Body of pancreas (tissue), 4 donors: ENCODE measurements at regions not wholly inside any gene's neighbourhood (a gene's known extent, or its start where the extent isn't known, plus 50 kb on each side); places are given as distances from the start of the nearest gene placed in this dataset.

Source experiments
- ATAC-seq: fragments of 150-250 bp; one replicate; pipeline ENCODE4 v1.9.1; 2016
- DNase-seq, 4 donors: peaks; one replicate each; pipeline ENCODE4 v3.0.0-alpha.2; 2019
- H3K27ac ChIP-seq, 4 donors: fragments of 200-600 bp; sonication (generic); 1 replicate in 3 of 4; 2 replicates in 1 of 4; pipeline versions ENCODE4 v1.5.1 to v1.6.1; 2016 to 2019; ENCODE audit warnings: mild to moderate bottlenecking in 1 of 4, mixed read lengths in 1 of 4, moderate library complexity in 1 of 4
- H3K27me3 ChIP-seq, 2 donors: fragments of 200-600 bp; sonication (generic); one replicate each; pipeline ENCODE4 v1.6.0; 2016; ENCODE audit warnings: mild to moderate bottlenecking in 1 of 2
- H3K36me3 ChIP-seq, 2 donors: fragments of 200-600 bp; sonication (generic); replicated peaks in 1 of 2; 2 replicates each; pipeline ENCODE4 v1.5.1; 2016; ENCODE audit warnings: low read depth in 2 of 2; ENCODE audit not compliant: insufficient read depth in 1 of 2
- H3K4me1 ChIP-seq: fragments of 200-600 bp; sonication (generic); one replicate; pipeline ENCODE4 v1.6.0; 2016
- H3K4me3 ChIP-seq, 2 donors: fragments of 200-600 bp; sonication (generic); 1 replicate in 1 of 2; 2 replicates in 1 of 2; pipeline ENCODE4 v1.5.1; 2016 to 2019
- H3K9me3 ChIP-seq, 3 donors: fragments of 200-600 bp; sonication (generic); 1 replicate in 2 of 3; 2 replicates in 1 of 3; pipeline ENCODE4 v1.5.1; 2016
- POLR2A ChIP-seq, 3 donors: fragments of 450-650 bp; IDR thresholded peaks; one replicate each; pipeline ENCODE4 v1.6.1; 2016; ENCODE audit warnings: antibody characterized with exemption in 3 of 3, mild to moderate bottlenecking in 2 of 3
- WGBS, 2 donors: methylation state at CpG; one replicate each; pipeline ENCODE4 v1.1.5; 2017; 5-methylcytosine and 5-hydroxymethylcytosine counted together
- intact Hi-C: fragments of 100-400 bp; cut with DNase I; formaldehyde crosslinking; loops from one replicate; pipeline ENCODE4 v1.15.1; 2023
- TF ChIP-seq, protein P1 (sequence below), 7 experiments: fragments of 450-650 bp in 4 of 7; fragments of 200-600 bp in 3 of 7; sonication (generic) in 3 of 7; IDR thresholded peaks; one replicate each; pipeline ENCODE4 v1.5.1; 2016 to 2019; ENCODE audit warnings: antibody characterized with exemption in 7 of 7

DNA sequence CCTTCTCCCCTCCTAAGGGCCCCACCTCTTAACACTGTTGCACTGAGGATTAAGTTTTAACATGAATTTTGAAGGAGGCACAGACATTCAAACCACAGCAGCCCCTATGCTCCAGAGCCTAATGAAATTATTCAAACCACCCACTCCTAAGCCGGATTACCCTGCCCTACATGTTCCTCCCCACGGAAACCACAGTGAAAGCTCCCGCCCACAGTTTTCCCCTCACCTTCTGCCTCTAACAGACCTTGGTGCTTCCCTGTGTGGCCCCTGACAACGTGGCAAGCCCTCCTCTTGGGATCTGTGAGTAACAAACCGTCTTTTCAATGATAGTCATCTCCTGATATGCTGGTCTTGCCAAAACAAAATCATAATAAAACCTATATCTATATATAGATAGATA lies 74.8 kb downstream of the RIN2 start:
- TF ChIP-seq POLR2A (IDR thresholded peaks at IDR 0.05): no peak
- TF ChIP-seq, protein P1, sequence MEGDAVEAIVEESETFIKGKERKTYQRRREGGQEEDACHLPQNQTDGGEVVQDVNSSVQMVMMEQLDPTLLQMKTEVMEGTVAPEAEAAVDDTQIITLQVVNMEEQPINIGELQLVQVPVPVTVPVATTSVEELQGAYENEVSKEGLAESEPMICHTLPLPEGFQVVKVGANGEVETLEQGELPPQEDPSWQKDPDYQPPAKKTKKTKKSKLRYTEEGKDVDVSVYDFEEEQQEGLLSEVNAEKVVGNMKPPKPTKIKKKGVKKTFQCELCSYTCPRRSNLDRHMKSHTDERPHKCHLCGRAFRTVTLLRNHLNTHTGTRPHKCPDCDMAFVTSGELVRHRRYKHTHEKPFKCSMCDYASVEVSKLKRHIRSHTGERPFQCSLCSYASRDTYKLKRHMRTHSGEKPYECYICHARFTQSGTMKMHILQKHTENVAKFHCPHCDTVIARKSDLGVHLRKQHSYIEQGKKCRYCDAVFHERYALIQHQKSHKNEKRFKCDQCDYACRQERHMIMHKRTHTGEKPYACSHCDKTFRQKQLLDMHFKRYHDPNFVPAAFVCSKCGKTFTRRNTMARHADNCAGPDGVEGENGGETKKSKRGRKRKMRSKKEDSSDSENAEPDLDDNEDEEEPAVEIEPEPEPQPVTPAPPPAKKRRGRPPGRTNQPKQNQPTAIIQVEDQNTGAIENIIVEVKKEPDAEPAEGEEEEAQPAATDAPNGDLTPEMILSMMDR (IDR thresholded peaks at IDR 0.05): no peak
- WGBS, 2 donors: 66 to 71% methylated on average over 5 of the region's 5 CpGs
- no peak overlapping the region for H3K27ac ChIP-seq
- H3K9me3 ChIP-seq: no peaks in the 10 kb centered on the region
- no peaks in the 10 kb centered on the region for H3K4me1 ChIP-seq
- no peak for DNase-seq
- ATAC-seq: no peak
- no peak overlapping the region for H3K4me3 ChIP-seq
- intact Hi-C loops: no loop called here
- no peaks in the 10 kb centered on the region for H3K27me3 ChIP-seq
- H3K36me3 ChIP-seq: no peaks in the 10 kb centered on the region

DNA sequence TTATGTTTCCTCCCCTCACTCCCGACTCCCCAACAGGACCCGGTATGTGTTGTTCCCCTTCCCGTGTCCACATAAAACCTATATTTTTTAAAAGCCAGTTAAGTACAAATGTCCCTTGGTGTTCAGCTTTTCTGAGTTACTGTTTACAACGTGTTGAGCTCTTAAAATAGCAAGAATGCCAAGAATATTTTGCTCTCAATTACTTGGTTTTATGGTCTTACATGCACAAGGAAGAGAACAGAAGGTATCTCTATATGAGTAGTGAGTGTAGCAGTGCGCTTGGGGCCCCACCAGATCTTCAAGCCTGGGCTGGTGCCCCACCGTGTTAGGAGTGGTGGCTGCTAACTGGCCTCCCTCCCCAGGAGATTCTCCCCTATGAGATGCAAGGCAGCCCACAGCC lies 75.3 kb downstream of the RIN2 start:
- H3K4me3 ChIP-seq: no peak overlapping the region
- intact Hi-C loops: no loop called here
- 71 to 78% methylated on average over 5 to 6 of the region's 6 CpGs for WGBS, 2 donors
- no peaks in the 10 kb centered on the region for H3K9me3 ChIP-seq
- H3K27ac ChIP-seq: no peak overlapping the region
- TF ChIP-seq POLR2A (IDR thresholded peaks at IDR 0.05): no peak
- TF ChIP-seq, protein P1 (IDR thresholded peaks at IDR 0.05): no peak
- ATAC-seq: no peak
- H3K4me1 ChIP-seq: no peaks in the 10 kb centered on the region
- DNase-seq: no peak
- H3K27me3 ChIP-seq: no peaks in the 10 kb centered on the region
- H3K36me3 ChIP-seq: no peaks in the 10 kb centered on the region

DNA sequence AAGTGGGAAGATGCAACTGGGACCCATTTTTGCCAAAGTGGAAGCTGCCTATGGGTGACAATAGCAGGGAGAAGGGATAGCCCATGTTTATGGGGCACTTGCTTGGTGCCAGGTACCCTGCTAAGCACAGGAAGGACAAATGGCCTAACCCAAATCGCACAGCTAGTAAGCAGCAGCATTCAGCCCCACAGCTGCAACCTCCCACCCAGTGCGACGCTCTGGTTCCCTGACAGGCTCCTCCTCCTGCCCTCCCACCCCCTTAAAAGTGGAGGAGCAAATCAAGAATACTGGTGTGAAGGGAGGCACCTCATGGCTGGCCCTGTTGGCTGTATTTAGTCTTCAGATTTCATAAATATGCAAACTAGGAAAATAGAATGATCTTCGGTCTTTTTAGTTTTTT lies 76.2 kb downstream of the RIN2 start:
- Histone ChIP-seq H3K4me3 (no peak overlapping the region), H3K27me3 (no peaks in the 10 kb centered on the region), H3K36me3 (no peaks in the 10 kb centered on the region), H3K4me1 (no peaks in the 10 kb centered on the region), H3K27ac (no peak overlapping the region), H3K9me3 (no peaks in the 10 kb centered on the region)
- intact Hi-C loops: no loop called here
- 87 to 92% methylated on average over 4 of the region's 4 CpGs for WGBS, 2 donors
- no peak for TF ChIP-seq POLR2A (IDR thresholded peaks at IDR 0.05)
- TF ChIP-seq, protein P1 (IDR thresholded peaks at IDR 0.05): no peak
- ATAC-seq (no peak), DNase-seq (no peak)

DNA sequence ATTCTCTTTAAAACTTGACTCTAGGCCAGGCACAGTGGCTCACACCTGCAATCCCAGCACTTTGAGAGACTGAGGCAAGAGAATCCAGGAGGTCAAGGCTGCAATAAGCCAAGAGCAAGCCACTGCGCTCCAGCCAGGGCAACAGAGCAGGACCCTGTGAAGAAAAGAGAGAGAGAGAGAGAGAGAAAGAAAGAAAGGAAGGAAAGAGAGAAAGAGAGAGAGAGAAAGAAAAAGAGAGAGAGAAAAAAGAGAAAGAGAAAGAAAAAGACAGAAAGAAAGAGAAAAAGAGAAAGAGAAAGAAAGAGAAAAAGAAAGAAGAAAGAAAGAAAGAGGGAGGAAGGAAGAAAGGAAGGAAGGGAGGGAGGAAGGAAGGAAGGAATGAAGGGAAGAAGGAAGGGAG lies 76.7 kb downstream of the RIN2 start:
- no peaks in the 10 kb centered on the region for H3K27me3 ChIP-seq
- H3K4me3 ChIP-seq: no peak overlapping the region
- intact Hi-C loops: no loop called here
- DNase-seq (no peak), ATAC-seq (no peak)
- H3K9me3 ChIP-seq: no peaks in the 10 kb centered on the region
- no peaks in the 10 kb centered on the region for H3K4me1 ChIP-seq
- 94% methylated on average over 1 of the region's 1 CpG for WGBS, 2 donors
- H3K36me3 ChIP-seq: no peaks in the 10 kb centered on the region
- no peak overlapping the region for H3K27ac ChIP-seq
- TF ChIP-seq, protein P1 (IDR thresholded peaks at IDR 0.05): no peak
- TF ChIP-seq POLR2A (IDR thresholded peaks at IDR 0.05): no peak

DNA sequence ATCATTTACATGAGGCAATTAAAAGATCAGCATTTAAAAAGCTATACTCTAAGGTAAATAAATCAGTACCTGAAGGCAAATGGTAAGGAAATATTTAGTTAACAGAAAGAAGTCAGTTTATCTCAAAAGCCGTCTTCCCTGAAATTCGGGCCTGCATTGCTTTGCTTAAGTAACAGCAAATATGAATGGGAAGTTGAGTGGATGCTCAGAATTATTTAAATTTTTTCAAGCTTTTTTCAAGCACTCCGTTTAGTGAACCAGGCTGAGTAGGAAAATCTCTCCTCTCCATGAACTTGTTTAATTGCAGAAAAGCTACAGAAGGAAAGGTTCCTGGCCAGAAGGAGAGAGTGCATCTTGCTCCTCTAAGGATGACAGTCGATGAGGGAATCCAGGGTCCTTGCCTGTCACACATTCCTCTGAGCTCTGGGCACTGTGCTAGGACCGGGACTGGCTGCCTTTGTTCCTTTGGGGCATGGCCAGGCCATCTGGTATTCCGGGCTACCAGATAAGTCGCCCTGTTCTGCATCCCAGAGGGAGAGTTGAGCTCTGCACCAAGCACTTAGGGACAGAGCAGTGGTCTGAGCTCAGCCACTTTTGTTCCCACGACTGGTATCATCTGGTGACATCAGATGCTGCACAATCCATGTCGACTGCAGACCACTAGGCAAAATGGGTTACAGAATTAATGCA lies 77.6 kb downstream of the RIN2 start:
- 56 to 58% methylated on average over 9 of the region's 9 CpGs for WGBS, 2 donors
- Histone ChIP-seq H3K4me1 (no peaks in the 10 kb centered on the region), H3K9me3 (no peaks in the 10 kb centered on the region), H3K36me3 (no peaks in the 10 kb centered on the region), H3K4me3 (no peak overlapping the region), H3K27me3 (no peaks in the 10 kb centered on the region), H3K27ac (no peak overlapping the region)
- intact Hi-C loops: no loop called here
- DNase-seq: no peak
- TF ChIP-seq, protein P1 (IDR thresholded peaks at IDR 0.05): no peak
- TF ChIP-seq POLR2A (IDR thresholded peaks at IDR 0.05): no peak
- ATAC-seq: no peak
